Chondrocyte (in vitro differentiated cells): ENCODE measurements at regions not wholly inside any gene's neighbourhood (a gene's known extent, or its start where the extent isn't known, plus 50 kb on each side); places are given as distances from the start of the nearest gene placed in this dataset.
A peak's percentile ranks its signal among the peaks of the same experiment; 100 is the strongest.

ENCODE experiments used
- DNase-seq: peaks from one replicate; pipeline ENCODE4 v3.0.0; 2021; ENCODE audit warnings: mixed read lengths, low spot score
- H3K27ac Mint-ChIP-seq: one replicate; pipeline ENCODE4 v1.8.0; 2021; ENCODE audit warnings: mild to moderate bottlenecking, moderate library complexity, mixed read lengths; ENCODE audit not compliant: unreplicated experiment
- H3K27me3 Mint-ChIP-seq: 2 replicates; pipeline ENCODE4 v1.8.0; 2021; ENCODE audit warnings: low read depth, mixed read lengths
- H3K36me3 Mint-ChIP-seq: 2 replicates; pipeline ENCODE4 v1.8.0; 2021; ENCODE audit warnings: low read depth, mixed read lengths
- H3K4me1 Mint-ChIP-seq: 2 replicates; pipeline ENCODE4 v1.8.0; 2021; ENCODE audit warnings: low read depth, mild to moderate bottlenecking, mixed read lengths
- H3K4me3 Mint-ChIP-seq: one replicate; pipeline ENCODE4 v1.8.0; 2021; ENCODE audit warnings: mild to moderate bottlenecking, moderate library complexity, mixed read lengths; ENCODE audit not compliant: unreplicated experiment
- H3K9me3 Mint-ChIP-seq: 2 replicates; pipeline ENCODE4 v1.8.0; 2021; ENCODE audit warnings: low read depth, mixed read lengths
- TF ChIP-seq, protein P1 (sequence below): fragments of 200-600 bp; sonication (generic); IDR thresholded peaks from 2 replicates; pipeline ENCODE4 v1.5.0; 2021; ENCODE audit warnings: antibody characterized with exemption, mild to moderate bottlenecking, moderate library complexity

DNA sequence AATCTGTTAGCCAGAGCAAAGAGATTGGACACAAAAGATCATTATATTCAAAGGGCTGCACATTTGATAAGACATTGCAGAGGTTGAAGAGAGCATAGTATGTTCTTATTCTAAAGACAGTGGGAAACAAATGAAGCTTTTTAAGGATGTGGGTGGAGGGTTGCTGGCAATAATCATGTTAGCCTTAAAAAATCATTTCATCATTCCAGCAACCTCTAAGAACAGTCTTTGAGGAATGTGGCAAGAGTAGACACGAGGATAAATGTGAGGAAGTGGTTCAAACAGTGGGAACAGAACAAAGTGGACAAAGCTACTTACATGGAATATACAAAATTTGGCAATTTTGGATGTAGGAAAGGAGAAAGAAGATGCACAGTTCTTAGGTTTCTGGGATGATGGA, 167.3 kb upstream of the SPRY1 start:
- H3K9me3 Mint-ChIP-seq, result peaks cover 20% of the 10 kb centered on the region
- TF ChIP-seq, protein P1, sequence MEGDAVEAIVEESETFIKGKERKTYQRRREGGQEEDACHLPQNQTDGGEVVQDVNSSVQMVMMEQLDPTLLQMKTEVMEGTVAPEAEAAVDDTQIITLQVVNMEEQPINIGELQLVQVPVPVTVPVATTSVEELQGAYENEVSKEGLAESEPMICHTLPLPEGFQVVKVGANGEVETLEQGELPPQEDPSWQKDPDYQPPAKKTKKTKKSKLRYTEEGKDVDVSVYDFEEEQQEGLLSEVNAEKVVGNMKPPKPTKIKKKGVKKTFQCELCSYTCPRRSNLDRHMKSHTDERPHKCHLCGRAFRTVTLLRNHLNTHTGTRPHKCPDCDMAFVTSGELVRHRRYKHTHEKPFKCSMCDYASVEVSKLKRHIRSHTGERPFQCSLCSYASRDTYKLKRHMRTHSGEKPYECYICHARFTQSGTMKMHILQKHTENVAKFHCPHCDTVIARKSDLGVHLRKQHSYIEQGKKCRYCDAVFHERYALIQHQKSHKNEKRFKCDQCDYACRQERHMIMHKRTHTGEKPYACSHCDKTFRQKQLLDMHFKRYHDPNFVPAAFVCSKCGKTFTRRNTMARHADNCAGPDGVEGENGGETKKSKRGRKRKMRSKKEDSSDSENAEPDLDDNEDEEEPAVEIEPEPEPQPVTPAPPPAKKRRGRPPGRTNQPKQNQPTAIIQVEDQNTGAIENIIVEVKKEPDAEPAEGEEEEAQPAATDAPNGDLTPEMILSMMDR, result no peak
- no peak for DNase-seq
- H3K4me1 Mint-ChIP-seq, result peaks cover 39% of the 10 kb centered on the region
- H3K27ac Mint-ChIP-seq, result no peak overlapping the region
- no peak overlapping the region for H3K4me3 Mint-ChIP-seq
- peaks cover 10% of the 10 kb centered on the region for H3K36me3 Mint-ChIP-seq
- H3K27me3 Mint-ChIP-seq, result no peaks in the 10 kb centered on the region

- no peak for DNase-seq
These were observed 166.5 kb upstream of the SPRY1 start for GRCh38 chr4:123230061-123230460.

DNA sequence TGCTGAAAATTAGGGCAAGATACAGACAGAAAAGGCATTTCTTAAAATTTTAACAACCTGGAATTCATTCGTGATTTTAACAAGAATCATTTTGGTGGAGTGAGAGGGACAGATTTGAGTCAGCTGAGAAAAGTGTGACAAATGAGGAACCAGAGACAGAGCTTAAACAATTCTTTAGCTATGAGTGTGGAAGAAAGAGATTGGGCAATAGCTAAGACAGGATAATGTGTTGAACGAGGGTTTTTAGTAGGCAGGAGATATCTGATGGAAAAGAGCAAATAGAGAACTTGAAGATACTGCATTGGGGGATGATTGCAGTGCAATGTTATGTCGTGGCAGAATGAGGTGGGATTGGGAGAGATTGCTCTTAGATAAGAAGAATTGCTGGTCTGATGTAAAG, 164.2 kb upstream of the SPRY1 start:
- peaks cover 11% of the 10 kb centered on the region for H3K9me3 Mint-ChIP-seq
- H3K27ac Mint-ChIP-seq, result peak overlapping the region; percentile 66
- no peaks in the 10 kb centered on the region for H3K27me3 Mint-ChIP-seq
- H3K4me3 Mint-ChIP-seq, result no peak overlapping the region
- peaks cover 8% of the 10 kb centered on the region for H3K36me3 Mint-ChIP-seq
- TF ChIP-seq, protein P1, result no peak
- DNase-seq, result no peak
- peaks cover 67% of the 10 kb centered on the region for H3K4me1 Mint-ChIP-seq

More at GRCh38 chr4:123230061-123230460, 166.5 kb upstream of the SPRY1 start:
- TF ChIP-seq, protein P1, result no peak
- no peaks in the 10 kb centered on the region for H3K27me3 Mint-ChIP-seq
- peaks cover 47% of the 10 kb centered on the region for H3K4me1 Mint-ChIP-seq
- H3K27ac Mint-ChIP-seq, result no peak overlapping the region
- H3K4me3 Mint-ChIP-seq, result no peak overlapping the region
- H3K36me3 Mint-ChIP-seq, result peaks cover 10% of the 10 kb centered on the region
- H3K9me3 Mint-ChIP-seq, result peaks cover 20% of the 10 kb centered on the region

DNA sequence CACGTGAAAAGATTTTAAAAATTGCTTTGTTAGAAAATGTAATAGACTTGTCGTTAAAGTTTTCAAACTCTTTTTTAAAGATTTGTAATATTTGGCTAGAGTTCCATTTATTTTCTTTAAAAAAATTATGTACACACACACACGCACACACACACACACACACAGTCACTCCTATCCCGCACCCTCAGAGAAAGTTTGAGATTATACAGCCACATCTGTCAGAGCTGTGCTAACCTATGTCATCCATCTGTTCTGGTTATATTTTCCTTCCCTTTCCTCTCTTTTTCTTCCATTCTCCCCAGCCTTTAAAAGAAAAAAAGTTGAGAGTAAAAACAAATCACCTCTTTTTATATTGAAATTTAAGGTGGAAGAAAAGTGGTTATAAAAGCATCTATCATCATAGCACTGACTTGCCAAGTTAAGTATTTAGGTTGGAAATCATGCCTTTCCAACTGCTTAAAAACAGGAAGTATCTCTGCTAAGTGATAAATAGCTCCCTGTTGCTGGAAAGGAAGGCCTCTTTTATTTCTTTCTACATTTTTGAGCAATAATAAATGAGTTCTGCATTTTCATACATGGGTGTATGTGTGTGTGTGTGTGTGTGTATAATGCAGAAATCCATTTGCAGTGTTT, 163.3 kb upstream of the SPRY1 start:
- peak overlapping the region; percentile 52 for H3K27ac Mint-ChIP-seq
- DNase-seq, result no peak
- peaks cover 67% of the 10 kb centered on the region for H3K4me1 Mint-ChIP-seq
- peaks cover 10% of the 10 kb centered on the region for H3K9me3 Mint-ChIP-seq
- no peaks in the 10 kb centered on the region for H3K27me3 Mint-ChIP-seq
- no peak overlapping the region for H3K4me3 Mint-ChIP-seq
- peaks cover 8% of the 10 kb centered on the region for H3K36me3 Mint-ChIP-seq
- TF ChIP-seq, protein P1, result no peak

DNA sequence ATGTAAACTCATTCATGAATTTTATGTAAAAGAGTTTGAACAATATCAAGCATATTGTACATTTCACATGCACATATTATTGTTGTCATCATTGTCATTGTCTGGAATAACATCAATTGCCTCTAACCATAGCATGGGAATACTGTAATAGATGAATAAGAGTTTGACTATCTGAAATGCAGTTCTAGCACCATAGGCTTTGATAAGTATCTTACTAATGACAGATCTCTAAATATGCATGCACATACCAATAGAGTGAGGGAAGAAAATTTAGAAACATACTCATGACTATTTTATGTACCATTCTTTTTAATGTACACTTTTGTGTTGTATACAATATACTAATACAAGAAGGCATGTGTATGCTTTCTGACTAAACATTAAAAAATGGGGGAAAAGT, 161.6 kb upstream of the SPRY1 start:
- DNase-seq, result no peak
- peaks cover 9% of the 10 kb centered on the region for H3K36me3 Mint-ChIP-seq
- TF ChIP-seq, protein P1, result no peak

More for the DNA sequence above, 161.6 kb upstream of the SPRY1 start:
- H3K4me3 Mint-ChIP-seq, result no peak overlapping the region
- H3K9me3 Mint-ChIP-seq, result peaks cover 9% of the 10 kb centered on the region
- H3K4me1 Mint-ChIP-seq, result peaks cover 77% of the 10 kb centered on the region
- H3K27me3 Mint-ChIP-seq, result no peaks in the 10 kb centered on the region
- peak overlapping the region; percentile 74 for H3K27ac Mint-ChIP-seq
